ENCODE measurements at regions not wholly inside any gene's neighbourhood (a gene's known extent, or its start where the extent isn't known, plus 50 kb on each side); places are given as distances from the start of the nearest gene placed in this dataset.

- TF ChIP-seq CTCF (IDR thresholded peaks at IDR 0.05; ENCODE audit: low read length): no peak
- TF ChIP-seq EZH2 (optimal IDR thresholded peaks at IDR 0.05; ENCODE audit: low read depth, low read length): no peak
Measured at GRCh38 chr6:115717062-115717461, 343.6 kb downstream of the FRK start.
